ENCODE measurements at regions not wholly inside any gene's neighbourhood (a gene's known extent, or its start where the extent isn't known, plus 50 kb on each side); places are given as distances from the start of the nearest gene placed in this dataset.

GRCh38 chr10:78963074-78964034 lies 105.4 kb upstream of the ZMIZ1 start:
- DNase-seq, result peak in 1 of 2 donors; percentile 49
- peak overlapping the region; percentile 86 to 97 (median 89) for H3K27ac ChIP-seq

DNA sequence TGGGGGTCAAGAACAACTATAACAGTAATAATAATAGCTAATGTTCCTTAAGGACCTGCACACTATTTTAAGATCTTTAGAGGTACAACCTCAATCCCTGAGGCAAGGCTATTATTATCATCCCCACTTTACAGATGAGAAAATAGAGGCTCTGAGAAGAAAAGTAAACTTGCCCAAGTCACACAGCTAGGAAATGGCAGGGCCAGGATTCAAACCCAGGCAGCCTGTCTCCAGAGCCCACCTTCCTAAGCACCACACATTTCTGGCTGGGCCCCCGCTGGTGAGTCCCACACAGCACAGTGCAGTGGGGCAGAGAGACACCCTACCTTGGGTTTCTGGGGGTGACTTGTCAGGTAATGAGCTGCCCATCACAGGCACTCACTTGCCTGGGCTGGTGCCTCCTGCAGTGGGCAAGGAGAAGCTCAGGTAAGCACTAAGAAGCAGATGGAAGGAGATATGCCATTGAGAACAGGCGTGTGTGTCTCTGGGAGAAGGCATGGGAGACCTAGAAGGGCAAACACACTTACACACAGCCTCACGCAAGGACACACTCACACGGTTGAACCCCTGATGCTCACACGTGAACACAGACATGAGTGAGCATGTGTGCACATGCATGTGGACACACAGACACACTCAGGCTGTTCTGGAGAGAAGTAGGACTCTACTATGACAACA lies 104.4 kb upstream of the ZMIZ1 start:
- TF ChIP-seq CTCF (IDR thresholded peaks at IDR 0.05) (no peak), POLR2A (IDR thresholded peaks at IDR 0.05) (no peak)
- intact Hi-C loops (cut with DNase I), result no loop called here
- H3K4me3 ChIP-seq (replicated peaks in 1 of 3), result no peak overlapping the region
- DNase-seq, result no peak
- no peaks in the 10 kb centered on the region for H3K9me3 ChIP-seq
- 48 to 68% methylated on average over 5 of the region's 5 CpGs for WGBS, 2 donors
- H3K27ac ChIP-seq, result peak overlapping the region; percentile 86 to 97 (median 89)
- H3K27me3 ChIP-seq, result no peaks in the 10 kb centered on the region
- H3K4me1 ChIP-seq, result peaks cover 29 to 74% of the 10 kb centered on the region in 2 donors
- H3K36me3 ChIP-seq, result no peaks in the 10 kb centered on the region

More at GRCh38 chr10:78963074-78964034, 105.4 kb upstream of the ZMIZ1 start:
- intact Hi-C loops (cut with DNase I), result no loop called here
- H3K27me3 ChIP-seq, result no peaks in the 10 kb centered on the region
- WGBS, 2 donors, result 85 to 88% methylated on average over 14 to 15 of the region's 27 CpGs
- TF ChIP-seq CTCF (IDR thresholded peaks at IDR 0.05), result no peak
- no peak for TF ChIP-seq POLR2A (IDR thresholded peaks at IDR 0.05)
- H3K36me3 ChIP-seq, result no peaks in the 10 kb centered on the region
- H3K4me3 ChIP-seq (replicated peaks in 1 of 3), result no peak overlapping the region
- peaks cover 26 to 66% of the 10 kb centered on the region in 2 donors for H3K4me1 ChIP-seq
- no peaks in the 10 kb centered on the region for H3K9me3 ChIP-seq

DNA sequence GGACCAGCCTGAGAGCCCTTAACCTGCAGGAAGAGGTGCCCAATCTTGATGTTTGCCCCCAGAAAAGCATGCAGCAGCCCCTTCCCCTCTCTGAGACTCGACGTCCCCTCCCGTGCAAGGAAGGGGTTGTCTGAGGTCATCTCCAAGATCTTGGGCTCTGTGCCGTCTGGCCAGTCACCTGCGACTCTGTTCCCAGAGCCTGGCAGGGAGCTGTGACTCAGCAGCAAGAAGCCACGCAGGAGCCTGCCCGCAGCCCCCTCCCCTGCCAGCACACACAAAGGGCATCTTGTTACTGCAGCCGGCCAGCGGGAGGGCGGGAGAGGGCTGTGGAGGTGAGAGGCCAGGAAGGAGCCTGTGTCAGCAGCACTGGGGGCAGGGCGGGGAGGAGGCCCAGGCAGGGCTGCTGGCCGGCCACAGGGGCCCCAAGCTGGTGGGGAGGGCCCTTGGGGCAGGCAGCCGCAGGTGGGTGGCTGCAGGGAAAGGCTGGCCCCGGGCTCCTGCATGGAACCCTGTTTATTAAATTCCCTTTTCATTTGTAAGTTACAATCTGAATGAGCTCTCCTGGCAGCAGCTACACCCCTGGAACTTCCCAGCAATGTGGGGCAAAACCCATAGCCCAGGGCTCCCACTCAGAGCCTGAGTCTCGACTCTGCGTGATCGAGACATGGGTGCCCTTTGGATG lies 103.7 kb upstream of the ZMIZ1 start:
- intact Hi-C loops (cut with DNase I), result loop anchor here (5.0 kb wide), 1 partner anchor 182 kb away; no protein-coding TSS in a partner anchor
- WGBS, 2 donors, result 38 to 55% methylated on average over 11 of the region's 17 CpGs
- no peaks in the 10 kb centered on the region for H3K27me3 ChIP-seq
- H3K27ac ChIP-seq, result peak overlapping the region; percentile 86 to 97 (median 89)
- H3K9me3 ChIP-seq, result no peaks in the 10 kb centered on the region
- H3K36me3 ChIP-seq, result no peaks in the 10 kb centered on the region
- peak; percentile 98 for DNase-seq
- H3K4me1 ChIP-seq, result peaks cover 26 to 71% of the 10 kb centered on the region in 2 donors
- no peak overlapping the region for H3K4me3 ChIP-seq (replicated peaks in 1 of 3)
- TF ChIP-seq CTCF (IDR thresholded peaks at IDR 0.05), result peak in 1 of 6 experiments; percentile 6
- peak in 1 of 2 donors; percentile 43 for TF ChIP-seq POLR2A (IDR thresholded peaks at IDR 0.05)

DNA sequence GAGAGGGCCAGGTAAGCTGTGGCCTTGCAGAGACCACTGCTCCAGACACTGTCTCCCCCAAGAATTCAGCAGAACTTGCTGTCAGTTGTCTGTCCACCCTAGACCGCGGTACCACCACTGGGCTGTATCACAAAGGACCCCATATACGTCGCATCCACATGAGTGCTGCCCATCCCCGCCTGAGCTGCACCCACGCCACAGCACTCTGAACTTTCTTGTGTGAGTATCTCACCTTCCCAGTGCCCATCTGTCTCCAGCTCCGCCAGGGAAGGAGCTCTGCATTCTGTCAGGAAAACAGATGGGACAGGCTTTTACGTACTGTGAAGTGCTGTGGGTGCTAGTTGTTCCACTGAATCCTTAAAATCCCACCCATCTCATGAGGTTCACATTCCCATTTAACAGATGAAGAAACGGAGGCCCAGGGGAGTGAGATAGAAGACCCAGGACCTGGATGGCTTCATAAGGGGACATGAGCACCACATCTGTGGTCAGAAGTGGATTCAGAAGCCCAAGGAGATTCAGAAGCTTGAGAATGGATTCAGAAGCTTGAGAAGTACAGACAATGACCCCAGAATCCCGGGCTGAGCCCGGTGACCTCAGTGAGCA lies 102.5 kb upstream of the ZMIZ1 start:
- intact Hi-C loops (cut with DNase I), result loop anchor here (5.0 kb wide), 1 partner anchor 181 kb away; no protein-coding TSS in a partner anchor
- H3K27ac ChIP-seq, result peak overlapping the region; percentile 86 to 97 (median 89)

More for the DNA sequence above, 102.5 kb upstream of the ZMIZ1 start:
- DNase-seq, result no peak
- no peaks in the 10 kb centered on the region for H3K27me3 ChIP-seq
- H3K36me3 ChIP-seq, result no peaks in the 10 kb centered on the region
- peaks cover 17 to 60% of the 10 kb centered on the region in 2 donors for H3K4me1 ChIP-seq
- H3K9me3 ChIP-seq, result no peaks in the 10 kb centered on the region
- WGBS, 2 donors, result 94 to 95% methylated on average over 11 of the region's 11 CpGs
- no peak overlapping the region for H3K4me3 ChIP-seq (replicated peaks in 1 of 3)
- TF ChIP-seq POLR2A (IDR thresholded peaks at IDR 0.05) (no peak), CTCF (IDR thresholded peaks at IDR 0.05) (no peak)

All from thyroid gland (tissue), 4 donors.